ENCODE measurements at regions not wholly inside any gene's neighbourhood (a gene's known extent, or its start where the extent isn't known, plus 50 kb on each side); places are given as distances from the start of the nearest gene placed in this dataset.

DNA sequence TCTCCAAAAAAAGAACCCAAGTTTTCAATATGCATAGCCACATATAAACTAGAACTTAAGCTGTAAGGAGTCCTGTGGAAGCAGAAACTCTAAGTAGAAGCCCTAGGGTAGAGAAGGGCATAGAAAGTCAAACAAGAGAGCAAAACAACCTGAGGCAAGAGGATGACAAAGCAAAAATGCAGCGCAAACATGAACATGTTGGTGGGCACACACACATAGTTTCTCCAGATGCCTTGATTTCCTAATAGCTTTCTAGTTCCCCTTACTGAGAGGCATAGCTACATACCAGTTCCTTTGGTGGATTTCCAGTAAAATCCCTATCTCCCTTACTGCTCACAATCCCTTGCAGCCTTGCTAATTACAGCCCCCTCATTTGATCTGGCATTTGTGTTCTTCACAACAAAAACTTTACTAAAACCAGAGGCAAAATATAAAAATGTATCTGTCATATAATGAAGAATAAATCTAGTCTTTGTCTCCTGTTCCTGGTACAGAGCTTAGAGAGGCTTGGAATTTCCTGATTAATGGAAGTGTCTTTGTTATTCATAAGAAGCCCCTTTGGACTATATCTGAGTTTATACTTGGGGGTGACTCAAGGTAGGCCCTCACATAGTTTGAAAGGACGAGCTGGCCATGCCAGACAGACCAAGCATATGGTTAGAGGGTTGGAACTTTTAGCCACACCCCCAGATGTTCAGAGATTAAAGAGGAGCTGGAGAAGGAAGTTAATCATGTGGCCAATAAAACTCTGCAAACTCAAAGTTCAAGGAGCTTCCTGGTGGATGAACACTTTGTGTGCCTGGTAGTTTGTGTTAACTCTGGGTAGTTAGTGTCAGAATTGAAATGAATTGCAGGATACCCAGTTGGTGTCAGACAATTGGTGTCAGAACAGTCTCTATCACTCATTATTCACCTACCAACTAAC lies 52.7 kb upstream of the ZCCHC13 start:
- DNase-seq (ENCODE audit: low spot score), result no peak
- H3K9me3 Mint-ChIP-seq, result no peaks in the 10 kb centered on the region
- intact Hi-C loops (cut with micrococcal nuclease), result no loop called here
- no peaks in the 10 kb centered on the region for H3K27me3 Mint-ChIP-seq (ENCODE audit: insufficient read depth)
- H3K36me3 Mint-ChIP-seq (ENCODE audit: low read depth), result peaks cover 14% of the 10 kb centered on the region
- no peak overlapping the region for H3K27ac Mint-ChIP-seq
- no peak overlapping the region for H3K4me3 Mint-ChIP-seq
- H3K4me1 Mint-ChIP-seq (ENCODE audit: low read depth), result no peaks in the 10 kb centered on the region

- H3K9me3 Mint-ChIP-seq, result no peaks in the 10 kb centered on the region
- peaks cover 7% of the 10 kb centered on the region for H3K36me3 Mint-ChIP-seq (ENCODE audit: low read depth)
- no peaks in the 10 kb centered on the region for H3K4me1 Mint-ChIP-seq (ENCODE audit: low read depth)
- intact Hi-C loops (cut with micrococcal nuclease), result no loop called here
- H3K27me3 Mint-ChIP-seq (ENCODE audit: insufficient read depth), result no peaks in the 10 kb centered on the region
- H3K4me3 Mint-ChIP-seq, result no peak overlapping the region
- no peak overlapping the region for H3K27ac Mint-ChIP-seq
- no peak for DNase-seq (ENCODE audit: low spot score)
These were observed 53.4 kb upstream of the ZCCHC13 start for GRCh38 chrX:74250574-74250973.

GRCh38 chrX:74249963-74250362 lies 54.0 kb upstream of the ZCCHC13 start:
- intact Hi-C loops (cut with micrococcal nuclease), result loop anchor here (5.0 kb wide), 1 partner anchor 42 kb away; no protein-coding TSS in a partner anchor
- H3K27me3 Mint-ChIP-seq (ENCODE audit: insufficient read depth), result no peaks in the 10 kb centered on the region
- no peaks in the 10 kb centered on the region for H3K9me3 Mint-ChIP-seq
- peaks cover 7% of the 10 kb centered on the region for H3K36me3 Mint-ChIP-seq (ENCODE audit: low read depth)
- no peak overlapping the region for H3K4me3 Mint-ChIP-seq
- no peak for DNase-seq (ENCODE audit: low spot score)
- no peaks in the 10 kb centered on the region for H3K4me1 Mint-ChIP-seq (ENCODE audit: low read depth)
- no peak overlapping the region for H3K27ac Mint-ChIP-seq

DNA sequence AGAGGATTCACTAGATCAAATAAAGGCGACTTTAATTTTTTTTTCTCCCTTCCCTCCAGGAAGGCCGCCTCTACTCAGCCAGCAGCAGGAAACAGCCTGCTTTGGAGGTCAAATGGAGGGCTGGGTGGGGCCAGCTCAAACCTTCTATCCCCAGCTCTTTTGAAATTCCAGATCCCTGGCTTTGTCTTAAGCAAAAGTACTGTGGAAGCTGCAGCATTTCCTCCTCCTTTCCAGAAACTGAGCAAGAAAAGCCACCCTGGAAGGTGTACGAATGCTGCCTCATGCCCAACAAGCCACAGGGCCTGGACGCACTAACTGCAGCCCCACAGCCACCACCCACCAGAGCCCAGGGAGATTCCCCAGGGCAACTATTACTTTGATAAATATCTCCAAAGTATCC lies 55.1 kb upstream of the ZCCHC13 start:
- Mint-ChIP-seq H3K4me3 (no peak overlapping the region), H3K36me3 (ENCODE audit: low read depth) (peaks cover 7% of the 10 kb centered on the region), H3K27ac (no peak overlapping the region), H3K27me3 (ENCODE audit: insufficient read depth) (no peaks in the 10 kb centered on the region), H3K4me1 (ENCODE audit: low read depth) (no peaks in the 10 kb centered on the region), H3K9me3 (no peaks in the 10 kb centered on the region)
- intact Hi-C loops (cut with micrococcal nuclease), result loop anchor here (5.0 kb wide), 1 partner anchor 43 kb away; no protein-coding TSS in a partner anchor
- no peak for DNase-seq (ENCODE audit: low spot score)

- Mint-ChIP-seq H3K4me3 (no peak overlapping the region), H3K36me3 (ENCODE audit: low read depth) (peaks cover 11% of the 10 kb centered on the region), H3K27me3 (ENCODE audit: insufficient read depth) (no peaks in the 10 kb centered on the region), H3K4me1 (ENCODE audit: low read depth) (no peaks in the 10 kb centered on the region), H3K27ac (no peak overlapping the region), H3K9me3 (no peaks in the 10 kb centered on the region)
- DNase-seq (ENCODE audit: low spot score), result no peak
- intact Hi-C loops (cut with micrococcal nuclease), result loop anchor here (5.0 kb wide), 1 partner anchor 46 kb away; no protein-coding TSS in a partner anchor
These were observed 57.5 kb upstream of the ZCCHC13 start for GRCh38 chrX:74246524-74246923.

- H3K27ac Mint-ChIP-seq, result no peak overlapping the region
- no peak overlapping the region for H3K4me3 Mint-ChIP-seq
- DNase-seq (ENCODE audit: low spot score), result no peak
- intact Hi-C loops (cut with micrococcal nuclease), result no loop called here
- no peaks in the 10 kb centered on the region for H3K27me3 Mint-ChIP-seq (ENCODE audit: insufficient read depth)
- H3K36me3 Mint-ChIP-seq (ENCODE audit: low read depth), result peaks cover 16% of the 10 kb centered on the region
- H3K4me1 Mint-ChIP-seq (ENCODE audit: low read depth), result no peaks in the 10 kb centered on the region
- no peaks in the 10 kb centered on the region for H3K9me3 Mint-ChIP-seq
These were observed 61.4 kb upstream of the ZCCHC13 start for GRCh38 chrX:74242484-74243138.

DNA sequence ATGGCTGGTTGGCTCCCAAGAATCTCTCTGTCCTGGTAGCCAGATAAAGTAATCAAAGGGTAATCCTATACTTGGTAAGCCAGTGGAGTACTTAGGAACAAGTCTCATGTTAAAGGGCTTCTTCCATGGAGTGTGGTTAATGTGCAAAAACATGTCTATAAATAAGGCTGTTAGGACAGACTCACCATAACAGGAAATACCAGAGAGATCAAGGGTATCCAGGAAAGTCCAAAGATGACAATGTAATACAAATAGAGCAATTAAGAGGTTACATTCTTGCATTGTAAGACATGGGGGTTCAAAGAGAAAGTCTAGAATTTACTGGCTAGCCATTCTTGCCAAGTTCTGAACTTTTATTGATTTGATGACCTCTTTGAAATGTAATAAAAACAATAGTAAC lies 61.9 kb upstream of the ZCCHC13 start:
- DNase-seq (ENCODE audit: low spot score), result no peak
- Mint-ChIP-seq H3K36me3 (ENCODE audit: low read depth) (peaks cover 16% of the 10 kb centered on the region), H3K4me3 (no peak overlapping the region), H3K9me3 (no peaks in the 10 kb centered on the region), H3K4me1 (ENCODE audit: low read depth) (no peaks in the 10 kb centered on the region), H3K27me3 (ENCODE audit: insufficient read depth) (no peaks in the 10 kb centered on the region), H3K27ac (no peak overlapping the region)
- intact Hi-C loops (cut with micrococcal nuclease), result no loop called here

DNA sequence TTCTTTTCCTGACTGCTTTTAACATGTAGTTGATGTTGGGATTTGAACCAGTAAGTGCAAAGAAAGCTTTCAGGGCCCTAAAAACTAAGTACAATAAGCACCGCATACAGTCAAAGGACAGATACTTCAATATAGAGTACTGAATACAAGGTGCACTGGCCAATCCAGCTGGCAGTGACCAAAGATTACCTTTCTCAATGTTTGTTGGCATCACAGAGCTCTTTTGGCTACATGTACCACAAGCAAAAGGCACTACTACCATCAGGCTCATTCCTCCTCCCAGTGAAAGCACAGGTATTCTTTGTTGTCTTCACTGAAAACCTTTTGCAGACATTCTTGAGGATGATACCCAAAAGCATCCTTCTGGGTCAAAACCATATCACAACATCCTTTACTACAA lies 65.2 kb upstream of the ZCCHC13 start:
- Mint-ChIP-seq H3K27me3 (ENCODE audit: insufficient read depth) (no peaks in the 10 kb centered on the region), H3K36me3 (ENCODE audit: low read depth) (peaks cover 10% of the 10 kb centered on the region), H3K4me3 (no peak overlapping the region), H3K9me3 (no peaks in the 10 kb centered on the region), H3K4me1 (ENCODE audit: low read depth) (no peaks in the 10 kb centered on the region), H3K27ac (no peak overlapping the region)
- DNase-seq (ENCODE audit: low spot score), result no peak
- intact Hi-C loops (cut with micrococcal nuclease), result no loop called here

DNA sequence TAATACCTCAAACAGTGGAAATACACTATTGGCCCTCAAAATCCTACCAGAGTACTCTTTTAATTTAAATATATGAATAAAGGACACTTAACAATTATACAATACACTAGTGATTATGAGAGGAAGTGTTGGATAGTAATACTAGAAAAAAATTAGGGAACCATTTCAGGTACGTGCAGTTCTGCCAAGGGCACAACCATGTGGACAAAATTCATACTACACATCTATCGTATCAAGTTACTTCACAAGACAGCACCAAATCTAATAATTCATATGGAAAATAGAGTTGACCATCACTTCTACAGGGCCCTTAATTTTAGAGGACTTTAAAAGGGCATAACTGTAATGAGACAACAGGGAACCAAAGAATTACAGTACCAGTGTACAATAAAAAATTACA lies 69.2 kb upstream of the ZCCHC13 start:
- Mint-ChIP-seq H3K4me3 (no peak overlapping the region), H3K9me3 (no peaks in the 10 kb centered on the region), H3K27me3 (ENCODE audit: insufficient read depth) (no peaks in the 10 kb centered on the region), H3K36me3 (ENCODE audit: low read depth) (peaks cover 2% of the 10 kb centered on the region), H3K4me1 (ENCODE audit: low read depth) (no peaks in the 10 kb centered on the region), H3K27ac (no peak overlapping the region)
- no peak for DNase-seq (ENCODE audit: low spot score)
- intact Hi-C loops (cut with micrococcal nuclease), result no loop called here

DNA sequence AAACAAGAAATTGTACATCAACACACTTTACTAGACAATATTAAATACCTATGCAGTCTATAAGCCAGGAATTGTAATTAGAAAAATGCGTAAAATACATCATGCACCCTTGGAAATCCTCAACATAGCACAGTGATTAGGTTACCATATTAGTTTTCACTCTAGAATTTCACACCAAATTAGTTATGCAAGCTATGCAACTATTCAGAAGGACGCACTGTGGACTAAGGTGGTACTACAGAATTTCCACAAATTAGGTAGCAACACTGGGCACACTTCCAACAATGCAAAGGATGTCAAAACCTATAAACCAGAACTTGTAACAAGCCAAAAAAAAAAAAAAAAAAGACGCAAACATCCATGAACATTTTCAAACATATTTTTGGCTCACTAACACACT lies 71.1 kb upstream of the ZCCHC13 start:
- no peak for DNase-seq (ENCODE audit: low spot score)
- no peaks in the 10 kb centered on the region for H3K9me3 Mint-ChIP-seq
- no peak overlapping the region for H3K27ac Mint-ChIP-seq
- H3K4me3 Mint-ChIP-seq, result no peak overlapping the region
- peaks cover 5% of the 10 kb centered on the region for H3K36me3 Mint-ChIP-seq (ENCODE audit: low read depth)
- intact Hi-C loops (cut with micrococcal nuclease), result no loop called here
- no peaks in the 10 kb centered on the region for H3K4me1 Mint-ChIP-seq (ENCODE audit: low read depth)
- no peaks in the 10 kb centered on the region for H3K27me3 Mint-ChIP-seq (ENCODE audit: insufficient read depth)

GRCh38 chrX:74231625-74232024 lies 72.4 kb upstream of the ZCCHC13 start:
- Mint-ChIP-seq H3K4me3 (no peak overlapping the region), H3K4me1 (ENCODE audit: low read depth) (no peaks in the 10 kb centered on the region), H3K27me3 (ENCODE audit: insufficient read depth) (no peaks in the 10 kb centered on the region), H3K27ac (no peak overlapping the region), H3K36me3 (ENCODE audit: low read depth) (peaks cover 5% of the 10 kb centered on the region), H3K9me3 (no peaks in the 10 kb centered on the region)
- DNase-seq (ENCODE audit: low spot score), result no peak
- intact Hi-C loops (cut with micrococcal nuclease), result no loop called here

DNA sequence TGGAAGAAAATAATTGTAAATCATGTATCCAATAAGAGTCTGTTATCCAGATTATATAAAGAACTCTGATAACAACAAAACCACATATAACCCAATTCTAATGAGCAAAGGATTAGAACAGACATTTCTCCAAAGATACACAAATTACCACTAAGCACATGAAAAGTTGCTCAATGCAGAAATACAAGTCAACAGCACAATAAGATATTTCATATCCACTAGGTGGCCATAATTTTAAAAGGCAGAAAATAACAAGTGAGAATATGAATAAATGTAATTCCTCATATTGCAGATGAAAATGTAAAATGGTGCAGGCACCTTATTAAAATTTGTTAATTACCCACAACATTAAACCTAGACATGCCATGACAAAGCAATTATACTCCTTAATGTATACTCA lies 73.9 kb upstream of the ZCCHC13 start:
- Mint-ChIP-seq H3K9me3 (no peaks in the 10 kb centered on the region), H3K4me1 (ENCODE audit: low read depth) (no peaks in the 10 kb centered on the region), H3K4me3 (no peak overlapping the region), H3K27me3 (ENCODE audit: insufficient read depth) (no peaks in the 10 kb centered on the region), H3K36me3 (ENCODE audit: low read depth) (peaks cover 6% of the 10 kb centered on the region), H3K27ac (no peak overlapping the region)
- no peak for DNase-seq (ENCODE audit: low spot score)
- intact Hi-C loops (cut with micrococcal nuclease), result no loop called here

- Mint-ChIP-seq H3K4me1 (ENCODE audit: low read depth) (peaks cover 5% of the 10 kb centered on the region), H3K27ac (no peak overlapping the region), H3K4me3 (no peak overlapping the region), H3K9me3 (no peaks in the 10 kb centered on the region), H3K27me3 (ENCODE audit: insufficient read depth) (no peaks in the 10 kb centered on the region), H3K36me3 (ENCODE audit: low read depth) (peaks cover 14% of the 10 kb centered on the region)
- no peak for DNase-seq (ENCODE audit: low spot score)
- intact Hi-C loops (cut with micrococcal nuclease), result no loop called here
These were observed 78.9 kb upstream of the ZCCHC13 start for GRCh38 chrX:74225111-74225510.
